ENCODE measurements at regions not wholly inside any gene's neighbourhood (a gene's known extent, or its start where the extent isn't known, plus 50 kb on each side); places are given as distances from the start of the nearest gene placed in this dataset.

DNA sequence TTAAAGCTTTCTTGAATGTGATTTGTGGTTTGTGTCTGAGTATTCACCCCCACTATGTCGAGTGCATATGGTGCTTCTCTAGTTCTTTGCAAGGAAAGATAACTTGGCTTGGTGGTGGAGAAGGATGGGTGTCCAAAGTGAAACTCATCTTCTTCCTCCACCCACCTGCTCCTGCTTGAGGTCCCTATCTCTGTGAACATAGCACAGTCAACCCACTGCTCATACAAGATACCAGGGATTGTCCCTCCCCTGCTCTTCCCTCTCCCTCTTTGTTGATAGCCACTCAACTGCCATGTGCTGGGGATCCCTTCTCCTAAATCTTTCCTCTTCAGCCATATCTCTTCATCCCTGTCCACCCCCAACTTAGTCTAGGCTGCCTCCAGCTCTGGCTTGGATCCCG is 176.5 kb downstream of the ASCL4 start:
- H3K4me3 Mint-ChIP-seq: no peak overlapping the region
- no peaks in the 10 kb centered on the region for H3K36me3 Mint-ChIP-seq (ENCODE audit: low read depth)
- DNase-seq: no peak
- peaks cover 7% of the 10 kb centered on the region for H3K27me3 Mint-ChIP-seq (ENCODE audit: low read depth)
- H3K9me3 Mint-ChIP-seq: no peaks in the 10 kb centered on the region
- intact Hi-C loops (cut with micrococcal nuclease): no loop called here
- CTCF ChIA-PET: no interaction called here
- H3K4me1 Mint-ChIP-seq (ENCODE audit: low read depth): no peaks in the 10 kb centered on the region
- no peak overlapping the region for H3K27ac Mint-ChIP-seq

GRCh38 chr12:107955966-107956643 is 173.0 kb upstream of the WSCD2 start:
- Mint-ChIP-seq H3K9me3 (no peaks in the 10 kb centered on the region), H3K4me3 (no peak overlapping the region), H3K36me3 (ENCODE audit: low read depth) (no peaks in the 10 kb centered on the region), H3K27ac (no peak overlapping the region), H3K27me3 (ENCODE audit: low read depth) (peaks cover 9% of the 10 kb centered on the region), H3K4me1 (ENCODE audit: low read depth) (no peaks in the 10 kb centered on the region)
- intact Hi-C loops (cut with micrococcal nuclease): no loop called here
- no peak for DNase-seq
- CTCF ChIA-PET: no interaction called here

DNA sequence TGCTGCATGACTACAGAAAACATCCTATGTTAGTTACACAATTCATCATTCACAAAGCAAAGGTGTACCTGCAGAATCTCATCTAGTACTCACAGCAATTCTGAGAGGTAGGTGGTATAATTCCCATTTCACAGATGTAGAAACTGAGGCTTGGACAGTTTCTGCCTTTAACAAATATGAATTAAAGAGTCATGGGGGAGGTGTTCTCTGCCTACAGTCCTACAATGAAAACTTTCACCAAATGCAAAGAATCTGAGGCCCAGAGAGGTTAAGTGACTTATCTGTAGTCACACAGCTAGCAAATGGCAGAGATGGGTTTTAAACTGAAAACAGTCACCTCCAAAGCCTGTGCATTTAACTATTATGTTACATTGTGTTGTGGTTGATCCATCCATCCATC is 171.6 kb upstream of the WSCD2 start:
- no peak for DNase-seq
- Mint-ChIP-seq H3K4me1 (ENCODE audit: low read depth) (no peaks in the 10 kb centered on the region), H3K9me3 (no peaks in the 10 kb centered on the region), H3K27me3 (ENCODE audit: low read depth) (peaks cover 9% of the 10 kb centered on the region), H3K27ac (no peak overlapping the region), H3K36me3 (ENCODE audit: low read depth) (no peaks in the 10 kb centered on the region), H3K4me3 (no peak overlapping the region)
- intact Hi-C loops (cut with micrococcal nuclease): no loop called here
- CTCF ChIA-PET: no interaction called here

GRCh38 chr12:107963635-107964034 is 165.5 kb upstream of the WSCD2 start:
- no peak overlapping the region for H3K4me3 Mint-ChIP-seq
- CTCF ChIA-PET: no interaction called here
- H3K4me1 Mint-ChIP-seq (ENCODE audit: low read depth): no peaks in the 10 kb centered on the region
- no peak for DNase-seq
- H3K27ac Mint-ChIP-seq: no peak overlapping the region
- no peaks in the 10 kb centered on the region for H3K36me3 Mint-ChIP-seq (ENCODE audit: low read depth)
- intact Hi-C loops (cut with micrococcal nuclease): no loop called here
- no peaks in the 10 kb centered on the region for H3K9me3 Mint-ChIP-seq
- H3K27me3 Mint-ChIP-seq (ENCODE audit: low read depth): no peaks in the 10 kb centered on the region

- no peak for DNase-seq
- Mint-ChIP-seq H3K36me3 (ENCODE audit: low read depth) (no peaks in the 10 kb centered on the region), H3K4me3 (no peak overlapping the region), H3K4me1 (ENCODE audit: low read depth) (no peaks in the 10 kb centered on the region), H3K27me3 (ENCODE audit: low read depth) (no peaks in the 10 kb centered on the region), H3K27ac (no peak overlapping the region), H3K9me3 (no peaks in the 10 kb centered on the region)
- CTCF ChIA-PET: no interaction called here
- intact Hi-C loops (cut with micrococcal nuclease): no loop called here
Measured at GRCh38 chr12:107967170-107967569, 161.9 kb upstream of the WSCD2 start.

- Mint-ChIP-seq H3K9me3 (peaks cover 7% of the 10 kb centered on the region), H3K36me3 (ENCODE audit: low read depth) (no peaks in the 10 kb centered on the region), H3K4me1 (ENCODE audit: low read depth) (no peaks in the 10 kb centered on the region), H3K4me3 (no peak overlapping the region), H3K27ac (no peak overlapping the region), H3K27me3 (ENCODE audit: low read depth) (peaks cover 14% of the 10 kb centered on the region)
- DNase-seq: no peak
- intact Hi-C loops (cut with micrococcal nuclease): no loop called here
- CTCF ChIA-PET: no interaction called here
Measured at GRCh38 chr12:107973950-107974349, 155.1 kb upstream of the WSCD2 start.

DNA sequence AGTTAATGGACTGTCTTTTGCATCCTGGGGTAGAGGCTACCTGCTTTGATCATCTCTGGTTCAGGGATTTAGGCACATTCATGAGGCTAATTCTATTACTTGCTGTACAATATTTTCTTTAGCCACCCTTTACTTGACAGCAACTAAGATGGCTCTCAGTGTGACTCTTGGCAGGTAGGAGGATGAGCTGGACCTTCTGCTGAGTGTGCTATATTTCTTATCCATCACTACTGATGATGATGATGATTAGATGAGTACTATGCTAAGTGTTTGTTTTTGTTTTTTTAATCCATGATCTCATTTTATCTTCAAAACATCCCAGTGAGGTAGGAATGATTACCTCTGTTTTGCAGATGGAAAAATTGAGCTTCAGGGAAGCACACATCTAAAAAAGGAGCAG is 152.8 kb upstream of the WSCD2 start:
- CTCF ChIA-PET: no interaction called here
- DNase-seq: no peak
- intact Hi-C loops (cut with micrococcal nuclease): no loop called here
- H3K27ac Mint-ChIP-seq: no peak overlapping the region
- H3K27me3 Mint-ChIP-seq (ENCODE audit: low read depth): peaks cover 16% of the 10 kb centered on the region
- H3K9me3 Mint-ChIP-seq: peaks cover 7% of the 10 kb centered on the region
- no peaks in the 10 kb centered on the region for H3K4me1 Mint-ChIP-seq (ENCODE audit: low read depth)
- no peaks in the 10 kb centered on the region for H3K36me3 Mint-ChIP-seq (ENCODE audit: low read depth)
- no peak overlapping the region for H3K4me3 Mint-ChIP-seq

DNA sequence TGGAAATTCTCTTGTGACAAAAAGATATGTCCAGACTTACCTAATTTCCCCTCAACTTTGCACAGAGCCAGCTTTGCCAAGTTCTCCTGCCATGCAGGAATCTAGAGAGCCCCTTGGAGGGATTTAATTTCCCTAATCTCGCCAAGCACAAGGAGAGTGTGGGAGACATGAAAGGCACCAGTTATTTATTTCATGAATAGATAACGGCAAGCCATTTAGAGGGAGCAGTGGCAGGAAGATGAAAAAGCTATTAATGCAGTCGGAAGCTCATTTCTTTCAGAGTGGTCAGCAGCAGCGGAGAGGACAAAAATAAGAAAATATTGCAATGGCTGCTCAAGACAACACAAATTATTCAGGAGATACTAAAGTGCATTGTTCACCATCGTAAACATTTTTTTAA is 150.9 kb upstream of the WSCD2 start:
- Mint-ChIP-seq H3K27ac (no peak overlapping the region), H3K4me3 (no peak overlapping the region), H3K36me3 (ENCODE audit: low read depth) (no peaks in the 10 kb centered on the region), H3K9me3 (peaks cover 7% of the 10 kb centered on the region), H3K4me1 (ENCODE audit: low read depth) (no peaks in the 10 kb centered on the region), H3K27me3 (ENCODE audit: low read depth) (peaks cover 16% of the 10 kb centered on the region)
- CTCF ChIA-PET: interaction anchor here (1.1 to 1.8 kb wide), 2 partner anchors 59 to 64 kb away, joined by 3 to 4 read pairs; no protein-coding TSS in a partner anchor
- intact Hi-C loops (cut with micrococcal nuclease): no loop called here
- no peak for DNase-seq

- no peak overlapping the region for H3K4me3 Mint-ChIP-seq
- no peak overlapping the region for H3K27ac Mint-ChIP-seq
- CTCF ChIA-PET: interaction anchor here (0.6 to 1.8 kb wide), 3 partner anchors 59 to 937 kb away, joined by 3 to 4 read pairs (median 3); no protein-coding TSS in a partner anchor
- H3K36me3 Mint-ChIP-seq (ENCODE audit: low read depth): no peaks in the 10 kb centered on the region
- H3K27me3 Mint-ChIP-seq (ENCODE audit: low read depth): peaks cover 16% of the 10 kb centered on the region
- H3K9me3 Mint-ChIP-seq: peaks cover 7% of the 10 kb centered on the region
- intact Hi-C loops (cut with micrococcal nuclease): no loop called here
- DNase-seq: no peak
- H3K4me1 Mint-ChIP-seq (ENCODE audit: low read depth): no peaks in the 10 kb centered on the region
Measured at GRCh38 chr12:107978641-107979040, 150.4 kb upstream of the WSCD2 start.

DNA sequence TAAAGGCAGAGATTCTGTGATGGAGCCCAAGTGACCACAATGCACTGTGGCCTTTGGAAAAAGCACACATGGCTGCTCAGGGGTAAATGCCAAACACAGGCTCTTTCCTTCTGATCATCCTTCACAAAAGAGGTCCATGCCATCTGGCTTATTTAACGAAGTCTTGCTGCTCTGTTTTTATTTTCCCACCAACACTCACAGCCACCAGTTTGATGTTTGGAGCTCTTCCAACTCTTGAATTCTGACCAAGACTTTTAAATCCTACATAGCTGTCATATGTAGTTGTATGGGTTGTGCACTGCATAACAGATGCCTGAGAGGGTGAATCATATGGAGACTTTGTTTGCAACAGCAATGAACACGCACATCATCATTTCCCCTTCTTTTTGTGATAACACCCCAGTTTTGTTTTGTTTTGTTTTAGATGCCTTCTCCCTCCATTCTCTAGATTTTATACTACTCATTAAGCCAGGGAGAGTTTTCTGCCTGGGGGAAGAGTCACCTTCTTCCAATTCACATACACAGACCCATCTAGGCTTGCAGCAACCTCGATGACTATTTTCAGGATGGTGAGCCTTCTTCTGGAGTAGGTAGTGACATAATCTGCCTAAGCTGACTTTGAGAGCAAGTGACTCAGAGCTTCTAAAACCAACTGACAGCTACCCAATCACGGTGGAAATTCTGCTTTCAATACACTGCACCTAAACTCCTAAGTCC is 145.2 kb upstream of the WSCD2 start:
- peaks cover 12% of the 10 kb centered on the region for H3K27me3 Mint-ChIP-seq (ENCODE audit: low read depth)
- no peaks in the 10 kb centered on the region for H3K4me1 Mint-ChIP-seq (ENCODE audit: low read depth)
- no peak overlapping the region for H3K4me3 Mint-ChIP-seq
- H3K36me3 Mint-ChIP-seq (ENCODE audit: low read depth): no peaks in the 10 kb centered on the region
- no peak for DNase-seq
- CTCF ChIA-PET: no interaction called here
- H3K9me3 Mint-ChIP-seq: no peaks in the 10 kb centered on the region
- no peak overlapping the region for H3K27ac Mint-ChIP-seq
- intact Hi-C loops (cut with micrococcal nuclease): no loop called here

DNA sequence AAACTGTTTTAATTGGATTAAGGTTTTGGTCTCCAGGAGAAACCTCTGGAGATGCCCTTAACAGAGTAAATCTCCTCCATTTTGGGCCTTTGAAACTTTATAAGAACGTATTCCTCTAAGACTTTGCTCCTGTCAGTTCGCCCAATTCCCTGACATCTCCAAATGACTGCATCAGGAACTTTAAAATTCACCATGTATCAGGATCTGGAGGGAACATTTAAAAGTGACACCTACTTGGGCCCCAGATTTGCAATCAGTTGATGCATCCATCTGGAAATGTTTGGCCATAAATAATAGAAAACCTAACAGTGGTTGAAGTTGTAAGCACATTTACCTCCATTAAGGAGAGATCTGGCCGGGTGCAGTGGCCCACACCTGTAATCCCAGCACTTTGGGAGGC is 144.1 kb upstream of the WSCD2 start:
- Mint-ChIP-seq H3K4me1 (ENCODE audit: low read depth) (no peaks in the 10 kb centered on the region), H3K27me3 (ENCODE audit: low read depth) (peaks cover 12% of the 10 kb centered on the region), H3K36me3 (ENCODE audit: low read depth) (no peaks in the 10 kb centered on the region)

GRCh38 chr12:107986183-107986582 is 142.9 kb upstream of the WSCD2 start:
- H3K4me3 Mint-ChIP-seq: no peak overlapping the region
- intact Hi-C loops (cut with micrococcal nuclease): no loop called here
- no peaks in the 10 kb centered on the region for H3K4me1 Mint-ChIP-seq (ENCODE audit: low read depth)
- CTCF ChIA-PET: interaction anchor here (0.5 kb wide), 1 partner anchor 967 kb away, joined by 5 read pairs; no protein-coding TSS in a partner anchor
- no peaks in the 10 kb centered on the region for H3K9me3 Mint-ChIP-seq
- H3K36me3 Mint-ChIP-seq (ENCODE audit: low read depth): no peaks in the 10 kb centered on the region
- no peak for DNase-seq
- no peak overlapping the region for H3K27ac Mint-ChIP-seq
- peaks cover 12% of the 10 kb centered on the region for H3K27me3 Mint-ChIP-seq (ENCODE audit: low read depth)

More for the DNA sequence above, 144.1 kb upstream of the WSCD2 start:
- DNase-seq: no peak
- H3K9me3 Mint-ChIP-seq: no peaks in the 10 kb centered on the region
- H3K4me3 Mint-ChIP-seq: no peak overlapping the region
- H3K27ac Mint-ChIP-seq: no peak overlapping the region
- CTCF ChIA-PET: interaction anchor here (1.2 kb wide), 1 partner anchor 9 kb away, joined by 3 read pairs; no protein-coding TSS in a partner anchor
- intact Hi-C loops (cut with micrococcal nuclease): no loop called here

DNA sequence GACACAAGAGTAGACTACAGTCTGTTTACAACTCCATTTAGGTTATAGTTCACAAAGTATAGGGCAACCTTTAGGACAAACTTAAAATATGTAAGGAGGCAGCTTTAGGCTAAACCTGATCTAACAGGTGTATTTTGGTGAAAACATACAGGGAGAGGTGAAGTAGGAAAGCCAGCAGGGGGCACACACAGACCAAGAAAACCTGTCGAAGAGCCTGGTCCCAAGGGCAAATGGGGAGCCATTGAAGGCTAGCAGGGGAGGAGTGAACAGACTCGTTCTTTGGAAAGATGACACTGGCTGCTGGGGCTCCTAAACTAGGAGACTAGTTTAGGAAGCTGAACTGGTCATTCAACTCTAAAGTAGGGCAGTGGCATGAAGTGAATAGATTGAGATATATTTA is 138.8 kb upstream of the WSCD2 start:
- H3K4me1 Mint-ChIP-seq (ENCODE audit: low read depth): no peaks in the 10 kb centered on the region
- no peak overlapping the region for H3K27ac Mint-ChIP-seq
- CTCF ChIA-PET: interaction anchor here (0.7 to 1.6 kb wide), 11 partner anchors 9 to 627 kb away, joined by 3 to 5 read pairs (median 3); no protein-coding TSS in a partner anchor
- H3K9me3 Mint-ChIP-seq: no peaks in the 10 kb centered on the region
- no peaks in the 10 kb centered on the region for H3K36me3 Mint-ChIP-seq (ENCODE audit: low read depth)
- peak; percentile 58 for DNase-seq
- intact Hi-C loops (cut with micrococcal nuclease): loop anchor here (1.0 to 5.0 kb wide), 5 partner anchors 72 to 627 kb away; no protein-coding TSS in a partner anchor
- no peak overlapping the region for H3K4me3 Mint-ChIP-seq
- H3K27me3 Mint-ChIP-seq (ENCODE audit: low read depth): peaks cover 11% of the 10 kb centered on the region
